H9 (cell line): ENCODE measurements at regions not wholly inside any gene's neighbourhood (a gene's known extent, or its start where the extent isn't known, plus 50 kb on each side); places are given as distances from the start of the nearest gene placed in this dataset.

Source experiments
- DNase-seq: peaks from one replicate; pipeline ENCODE4 v3.0.0-alpha.2; 2017
- H2AFZ ChIP-seq: one replicate; pipeline ENCODE4 v1.6.1; 2013; ENCODE audit warnings: mild to moderate bottlenecking, low read length, control low read depth, moderate library complexity
- H2AK5ac ChIP-seq: 2 replicates; pipeline ENCODE4 v1.6.1; 2013; ENCODE audit warnings: low read length, control low read depth, mixed read lengths; ENCODE audit not compliant: insufficient read length
- H2BK120ac ChIP-seq: one replicate; pipeline ENCODE4 v1.6.1; 2013; ENCODE audit warnings: low read depth, mild to moderate bottlenecking, low read length, control low read depth, inconsistent platforms; ENCODE audit not compliant: poor library complexity, severe bottlenecking
- H2BK12ac ChIP-seq: 2 replicates; pipeline ENCODE4 v1.6.1; 2013; ENCODE audit warnings: low read length, control low read depth, mixed read lengths, low read depth; ENCODE audit not compliant: insufficient read length
- H2BK15ac ChIP-seq: 2 replicates; pipeline ENCODE4 v1.6.1; 2013; ENCODE audit warnings: low read depth, low read length, control low read depth
- H2BK20ac ChIP-seq: one replicate; pipeline ENCODE4 v1.6.1; 2013; ENCODE audit warnings: low read depth, mild to moderate bottlenecking, low read length, control low read depth, inconsistent platforms; ENCODE audit not compliant: poor library complexity, severe bottlenecking
- H2BK5ac ChIP-seq: 2 replicates; pipeline ENCODE4 v1.6.1; 2013; ENCODE audit warnings: low read length, control low read depth, mixed read lengths; ENCODE audit not compliant: insufficient read length
- H3K14ac ChIP-seq: 2 replicates; pipeline ENCODE4 v1.6.1; 2013; ENCODE audit warnings: low read length, control low read depth; ENCODE audit not compliant: insufficient read depth
- H3K18ac ChIP-seq: 2 replicates; pipeline ENCODE4 v1.6.1; 2013; ENCODE audit warnings: low read depth, mild to moderate bottlenecking, mixed read lengths, low read length, control low read depth; ENCODE audit not compliant: insufficient read length
- H3K23ac ChIP-seq: 2 replicates; pipeline ENCODE4 v1.6.1; 2013; ENCODE audit warnings: low read length, control low read depth, mixed read lengths, low read depth; ENCODE audit not compliant: insufficient read length
- H3K23me2 ChIP-seq: 2 replicates; pipeline ENCODE4 v1.6.1; 2013; ENCODE audit warnings: low read depth, mild to moderate bottlenecking, mixed read lengths, low read length, control low read depth; ENCODE audit not compliant: insufficient read length, poor library complexity, severe bottlenecking
- H3K27ac ChIP-seq: 2 replicates; pipeline ENCODE4 v1.5.1; 2013; ENCODE audit warnings: low read length, control low read depth, mixed read lengths, low read depth; ENCODE audit not compliant: insufficient read length
- H3K27me3 ChIP-seq: 2 replicates; pipeline ENCODE4 v1.6.1; 2013; ENCODE audit warnings: low read length, control low read depth, inconsistent platforms; ENCODE audit not compliant: insufficient read depth
- H3K4ac ChIP-seq: 2 replicates; pipeline ENCODE4 v1.6.1; 2013; ENCODE audit warnings: low read depth, mild to moderate bottlenecking, control low read depth, inconsistent platforms, low read length, moderate library complexity
- H3K4me1 ChIP-seq: 2 replicates; pipeline ENCODE4 v1.6.1; 2013; ENCODE audit warnings: low read length, control low read depth, inconsistent platforms; ENCODE audit not compliant: insufficient read depth
- H3K4me2 ChIP-seq: 2 replicates; pipeline ENCODE4 v1.6.1; 2013; ENCODE audit warnings: low read length, control low read depth, mixed read lengths; ENCODE audit not compliant: insufficient read length, insufficient read depth
- H3K56ac ChIP-seq: 2 replicates; pipeline ENCODE4 v1.6.1; 2013; ENCODE audit warnings: low read depth, mild to moderate bottlenecking, mixed read lengths, low read length, control low read depth; ENCODE audit not compliant: insufficient read length
- H3K79me1 ChIP-seq: 2 replicates; pipeline ENCODE4 v1.6.1; 2013; ENCODE audit warnings: low read depth, mild to moderate bottlenecking, moderate library complexity, low read length, control low read depth, inconsistent platforms; ENCODE audit not compliant: insufficient read depth, poor library complexity, severe bottlenecking
- H3K79me2 ChIP-seq: 2 replicates; pipeline ENCODE4 v1.6.1; 2013; ENCODE audit warnings: low read length, control low read depth, inconsistent platforms; ENCODE audit not compliant: insufficient read depth
- H3K9ac ChIP-seq: 2 replicates; pipeline ENCODE4 v1.6.1; 2013; ENCODE audit warnings: low read length, control low read depth, mixed read lengths; ENCODE audit not compliant: insufficient read length; ENCODE audit errors: extremely low read depth
- H3K9me3 ChIP-seq: one replicate; pipeline ENCODE4 v1.6.1; 2013; ENCODE audit warnings: low read depth, low read length, inconsistent platforms; ENCODE audit not compliant: control insufficient read depth
- H3T11ph ChIP-seq: one replicate; pipeline ENCODE4 v1.6.1; 2013; ENCODE audit warnings: mild to moderate bottlenecking, low read length, control low read depth, inconsistent platforms
- H4K20me1 ChIP-seq: one replicate; pipeline ENCODE4 v1.6.1; 2013; ENCODE audit not compliant: control insufficient read depth, insufficient read length, insufficient read depth
- H4K5ac ChIP-seq: 2 replicates; pipeline ENCODE4 v1.6.1; 2013; ENCODE audit warnings: low read depth, mild to moderate bottlenecking, mixed read lengths, low read length, control low read depth; ENCODE audit not compliant: insufficient read length
- H4K8ac ChIP-seq: replicated peaks from 2 replicates; pipeline ENCODE4 v1.6.1; 2013; ENCODE audit warnings: low read length, control low read depth, mixed read lengths, low read depth; ENCODE audit not compliant: insufficient read length
- H4K91ac ChIP-seq: 2 replicates; pipeline ENCODE4 v1.6.1; 2013; ENCODE audit warnings: low read depth, mild to moderate bottlenecking, moderate library complexity, mixed read lengths, low read length, control low read depth; ENCODE audit not compliant: insufficient read length
- H3K27ac Mint-ChIP-seq, 3 experiments: 2 replicates in 2 of 3; 3 replicates in 1 of 3; pipeline ENCODE4 v1.8.0; 2020 to 2021; ENCODE audit warnings: mixed read lengths in 3 of 3, mild to moderate bottlenecking in 1 of 3, moderate library complexity in 1 of 3
- H3K27me3 Mint-ChIP-seq: 2 replicates; pipeline ENCODE4 v1.8.0; 2021; ENCODE audit warnings: low read depth, mild to moderate bottlenecking, moderate library complexity, mixed read lengths
- H3K36me3 Mint-ChIP-seq, 3 experiments: 2 replicates in 2 of 3; 3 replicates in 1 of 3; pipeline ENCODE4 v1.8.0; 2020 to 2021; ENCODE audit warnings: low read depth in 3 of 3, mixed read lengths in 3 of 3; ENCODE audit not compliant: insufficient read depth in 1 of 3
- H3K4me1 Mint-ChIP-seq, 2 experiments: 2 replicates each; pipeline ENCODE4 v1.8.0; 2020; ENCODE audit warnings: mixed read lengths in 2 of 2
- H3K4me3 Mint-ChIP-seq, 2 experiments: 2 replicates in 1 of 2; 3 replicates in 1 of 2; pipeline ENCODE4 v1.8.0; 2020 to 2021; ENCODE audit warnings: mild to moderate bottlenecking in 2 of 2, mixed read lengths in 2 of 2, moderate library complexity in 1 of 2
- H3K9me3 Mint-ChIP-seq, 2 experiments: 2 replicates in 1 of 2; 3 replicates in 1 of 2; pipeline ENCODE4 v1.8.0; 2020; ENCODE audit warnings: mild to moderate bottlenecking in 2 of 2, mixed read lengths in 2 of 2, moderate library complexity in 1 of 2
- CTCF ChIP-seq: fragments of 200-600 bp; sonication (generic); conservative IDR thresholded peaks from 3 replicates; pipeline ENCODE4 v1.8.0; 2021; ENCODE audit warnings: antibody characterized with exemption, mild to moderate bottlenecking
- WGBS: extraction: QIAGEN DNeasy Blood & Tissue Kit; methylation state at CpG from one replicate; pipeline ENCODE4 v1.1.7; 2013; ENCODE audit warnings: missing lambda C conversion rate, low lambda C conversion rate, mixed read lengths; ENCODE audit not compliant: insufficient read length; ENCODE audit errors: extremely low coverage; 5-methylcytosine and 5-hydroxymethylcytosine counted together

GRCh38 chr2:23246992-23247683 is 137.8 kb upstream of the KLHL29 start:
- Histone ChIP-seq H3T11ph (no peak overlapping the region), H4K5ac (no peak overlapping the region), H2BK15ac (no peak overlapping the region), H3K4me1 (no peaks in the 10 kb centered on the region), H3K9me3 (no peaks in the 10 kb centered on the region), H3K18ac (no peak overlapping the region), H2BK12ac (no peak overlapping the region), H2AFZ (no peak overlapping the region), H3K56ac (no peak overlapping the region), H2BK20ac (no peak overlapping the region), H3K23me2 (no peaks in the 10 kb centered on the region), H3K4ac (no peak overlapping the region), H3K14ac (no peak overlapping the region), H4K20me1 (no peaks in the 10 kb centered on the region), H3K9ac (no peak overlapping the region), H3K79me1 (no peaks in the 10 kb centered on the region), H3K23ac (no peak overlapping the region), H2BK120ac (no peak overlapping the region), H4K91ac (no peak overlapping the region), H3K27ac (no peak overlapping the region), H2AK5ac (no peak overlapping the region), H4K8ac (no peak overlapping the region), H2BK5ac (no peak overlapping the region), H3K27me3 (no peaks in the 10 kb centered on the region; the same call in 1 of the 2 replicates), H3K4me2 (no peak overlapping the region), H3K79me2 (no peaks in the 10 kb centered on the region)
- Mint-ChIP-seq H3K4me1 (0 out of 4 replicates have a peak, but pooled peaks cover 0 to 2% of the 10 kb centered on the region in 2 experiments), H3K9me3 (no peaks in the 10 kb centered on the region), H3K4me3 (no peak overlapping the region), H3K27me3 (peaks cover 3% of the 10 kb centered on the region; the same call in 1 of the 2 replicates), H3K36me3 (no peaks in the 10 kb centered on the region; a peak in 1 of 7 replicates), H3K27ac (no peak overlapping the region)
- WGBS, result no CpG with 5 or more reads among the region's 4 CpGs
- TF ChIP-seq CTCF, result no peak
- DNase-seq, result no peak
